H9 (cell line): ENCODE measurements at regions not wholly inside any gene's neighbourhood (a gene's known extent, or its start where the extent isn't known, plus 50 kb on each side); places are given as distances from the start of the nearest gene placed in this dataset.

Experiments used
- DNase-seq: peaks from one replicate; pipeline ENCODE4 v3.0.0-alpha.2; 2017
- H2AFZ ChIP-seq: one replicate; pipeline ENCODE4 v1.6.1; 2013; ENCODE audit warnings: mild to moderate bottlenecking, low read length, control low read depth, moderate library complexity
- H2AK5ac ChIP-seq: 2 replicates; pipeline ENCODE4 v1.6.1; 2013; ENCODE audit warnings: low read length, control low read depth, mixed read lengths; ENCODE audit not compliant: insufficient read length
- H2BK120ac ChIP-seq: one replicate; pipeline ENCODE4 v1.6.1; 2013; ENCODE audit warnings: low read depth, mild to moderate bottlenecking, low read length, control low read depth, inconsistent platforms; ENCODE audit not compliant: poor library complexity, severe bottlenecking
- H2BK12ac ChIP-seq: 2 replicates; pipeline ENCODE4 v1.6.1; 2013; ENCODE audit warnings: low read length, control low read depth, mixed read lengths, low read depth; ENCODE audit not compliant: insufficient read length
- H2BK15ac ChIP-seq: 2 replicates; pipeline ENCODE4 v1.6.1; 2013; ENCODE audit warnings: low read depth, low read length, control low read depth
- H2BK20ac ChIP-seq: one replicate; pipeline ENCODE4 v1.6.1; 2013; ENCODE audit warnings: low read depth, mild to moderate bottlenecking, low read length, control low read depth, inconsistent platforms; ENCODE audit not compliant: poor library complexity, severe bottlenecking
- H2BK5ac ChIP-seq: 2 replicates; pipeline ENCODE4 v1.6.1; 2013; ENCODE audit warnings: low read length, control low read depth, mixed read lengths; ENCODE audit not compliant: insufficient read length
- H3K14ac ChIP-seq: 2 replicates; pipeline ENCODE4 v1.6.1; 2013; ENCODE audit warnings: low read length, control low read depth; ENCODE audit not compliant: insufficient read depth
- H3K18ac ChIP-seq: 2 replicates; pipeline ENCODE4 v1.6.1; 2013; ENCODE audit warnings: low read depth, mild to moderate bottlenecking, mixed read lengths, low read length, control low read depth; ENCODE audit not compliant: insufficient read length
- H3K23ac ChIP-seq: 2 replicates; pipeline ENCODE4 v1.6.1; 2013; ENCODE audit warnings: low read length, control low read depth, mixed read lengths, low read depth; ENCODE audit not compliant: insufficient read length
- H3K23me2 ChIP-seq: 2 replicates; pipeline ENCODE4 v1.6.1; 2013; ENCODE audit warnings: low read depth, mild to moderate bottlenecking, mixed read lengths, low read length, control low read depth; ENCODE audit not compliant: insufficient read length, poor library complexity, severe bottlenecking
- H3K27ac ChIP-seq: 2 replicates; pipeline ENCODE4 v1.5.1; 2013; ENCODE audit warnings: low read length, control low read depth, mixed read lengths, low read depth; ENCODE audit not compliant: insufficient read length
- H3K27me3 ChIP-seq: 2 replicates; pipeline ENCODE4 v1.6.1; 2013; ENCODE audit warnings: low read length, control low read depth, inconsistent platforms; ENCODE audit not compliant: insufficient read depth
- H3K4ac ChIP-seq: 2 replicates; pipeline ENCODE4 v1.6.1; 2013; ENCODE audit warnings: low read depth, mild to moderate bottlenecking, control low read depth, inconsistent platforms, low read length, moderate library complexity
- H3K4me1 ChIP-seq: 2 replicates; pipeline ENCODE4 v1.6.1; 2013; ENCODE audit warnings: low read length, control low read depth, inconsistent platforms; ENCODE audit not compliant: insufficient read depth
- H3K4me2 ChIP-seq: 2 replicates; pipeline ENCODE4 v1.6.1; 2013; ENCODE audit warnings: low read length, control low read depth, mixed read lengths; ENCODE audit not compliant: insufficient read length, insufficient read depth
- H3K56ac ChIP-seq: 2 replicates; pipeline ENCODE4 v1.6.1; 2013; ENCODE audit warnings: low read depth, mild to moderate bottlenecking, mixed read lengths, low read length, control low read depth; ENCODE audit not compliant: insufficient read length
- H3K79me1 ChIP-seq: 2 replicates; pipeline ENCODE4 v1.6.1; 2013; ENCODE audit warnings: low read depth, mild to moderate bottlenecking, moderate library complexity, low read length, control low read depth, inconsistent platforms; ENCODE audit not compliant: insufficient read depth, poor library complexity, severe bottlenecking
- H3K79me2 ChIP-seq: 2 replicates; pipeline ENCODE4 v1.6.1; 2013; ENCODE audit warnings: low read length, control low read depth, inconsistent platforms; ENCODE audit not compliant: insufficient read depth
- H3K9ac ChIP-seq: 2 replicates; pipeline ENCODE4 v1.6.1; 2013; ENCODE audit warnings: low read length, control low read depth, mixed read lengths; ENCODE audit not compliant: insufficient read length; ENCODE audit errors: extremely low read depth
- H3K9me3 ChIP-seq: one replicate; pipeline ENCODE4 v1.6.1; 2013; ENCODE audit warnings: low read depth, low read length, inconsistent platforms; ENCODE audit not compliant: control insufficient read depth
- H3T11ph ChIP-seq: one replicate; pipeline ENCODE4 v1.6.1; 2013; ENCODE audit warnings: mild to moderate bottlenecking, low read length, control low read depth, inconsistent platforms
- H4K20me1 ChIP-seq: one replicate; pipeline ENCODE4 v1.6.1; 2013; ENCODE audit not compliant: control insufficient read depth, insufficient read length, insufficient read depth
- H4K5ac ChIP-seq: 2 replicates; pipeline ENCODE4 v1.6.1; 2013; ENCODE audit warnings: low read depth, mild to moderate bottlenecking, mixed read lengths, low read length, control low read depth; ENCODE audit not compliant: insufficient read length
- H4K8ac ChIP-seq: replicated peaks from 2 replicates; pipeline ENCODE4 v1.6.1; 2013; ENCODE audit warnings: low read length, control low read depth, mixed read lengths, low read depth; ENCODE audit not compliant: insufficient read length
- H4K91ac ChIP-seq: 2 replicates; pipeline ENCODE4 v1.6.1; 2013; ENCODE audit warnings: low read depth, mild to moderate bottlenecking, moderate library complexity, mixed read lengths, low read length, control low read depth; ENCODE audit not compliant: insufficient read length
- H3K27ac Mint-ChIP-seq, 3 experiments: 2 replicates in 2 of 3; 3 replicates in 1 of 3; pipeline ENCODE4 v1.8.0; 2020 to 2021; ENCODE audit warnings: mixed read lengths in 3 of 3, mild to moderate bottlenecking in 1 of 3, moderate library complexity in 1 of 3
- H3K27me3 Mint-ChIP-seq: 2 replicates; pipeline ENCODE4 v1.8.0; 2021; ENCODE audit warnings: low read depth, mild to moderate bottlenecking, moderate library complexity, mixed read lengths
- H3K36me3 Mint-ChIP-seq, 3 experiments: 2 replicates in 2 of 3; 3 replicates in 1 of 3; pipeline ENCODE4 v1.8.0; 2020 to 2021; ENCODE audit warnings: low read depth in 3 of 3, mixed read lengths in 3 of 3; ENCODE audit not compliant: insufficient read depth in 1 of 3
- H3K4me1 Mint-ChIP-seq, 2 experiments: 2 replicates each; pipeline ENCODE4 v1.8.0; 2020; ENCODE audit warnings: mixed read lengths in 2 of 2
- H3K4me3 Mint-ChIP-seq, 2 experiments: 2 replicates in 1 of 2; 3 replicates in 1 of 2; pipeline ENCODE4 v1.8.0; 2020 to 2021; ENCODE audit warnings: mild to moderate bottlenecking in 2 of 2, mixed read lengths in 2 of 2, moderate library complexity in 1 of 2
- H3K9me3 Mint-ChIP-seq, 2 experiments: 2 replicates in 1 of 2; 3 replicates in 1 of 2; pipeline ENCODE4 v1.8.0; 2020; ENCODE audit warnings: mild to moderate bottlenecking in 2 of 2, mixed read lengths in 2 of 2, moderate library complexity in 1 of 2
- CTCF ChIP-seq: fragments of 200-600 bp; sonication (generic); conservative IDR thresholded peaks from 3 replicates; pipeline ENCODE4 v1.8.0; 2021; ENCODE audit warnings: antibody characterized with exemption, mild to moderate bottlenecking

GRCh38 chr2:200042944-200043343 lies 87.6 kb downstream of the MAIP1 start:
- H2BK15ac ChIP-seq, result no peak overlapping the region
- H3T11ph ChIP-seq, result no peak overlapping the region
- H3K23me2 ChIP-seq, result no peaks in the 10 kb centered on the region
- no peak for TF ChIP-seq CTCF
- peaks cover 13 to 15% of the 10 kb centered on the region in 2 experiments for H3K4me1 Mint-ChIP-seq
- no peak overlapping the region for H4K91ac ChIP-seq
- DNase-seq, result no peak
- H4K5ac ChIP-seq, result no peak overlapping the region
- no peak overlapping the region for H2AK5ac ChIP-seq
- H3K4me3 Mint-ChIP-seq, result no peak overlapping the region
- H2BK20ac ChIP-seq, result no peak overlapping the region
- no peak overlapping the region for H3K23ac ChIP-seq
- H3K27me3 ChIP-seq, result no peaks in the 10 kb centered on the region
- H3K79me1 ChIP-seq, result no peaks in the 10 kb centered on the region
- H2BK12ac ChIP-seq, result no peak overlapping the region
- no peak overlapping the region for H4K8ac ChIP-seq
- H3K79me2 ChIP-seq, result no peaks in the 10 kb centered on the region
- no peak overlapping the region for H3K4me2 ChIP-seq
- no peak overlapping the region for H2BK120ac ChIP-seq
- peaks cover 14% of the 10 kb centered on the region for H3K9me3 ChIP-seq
- H3K27ac Mint-ChIP-seq, result no peak overlapping the region
- no peak overlapping the region for H2BK5ac ChIP-seq
- H3K4ac ChIP-seq, result no peak overlapping the region
- H3K27me3 Mint-ChIP-seq, result no peaks in the 10 kb centered on the region
- H4K20me1 ChIP-seq, result no peaks in the 10 kb centered on the region
- H2AFZ ChIP-seq, result no peak overlapping the region
- H3K9ac ChIP-seq, result no peak overlapping the region
- no peak overlapping the region for H3K56ac ChIP-seq
- peaks cover 19 to 32% (median 24%) of the 10 kb centered on the region in 3 experiments for H3K36me3 Mint-ChIP-seq
- H3K14ac ChIP-seq, result no peak overlapping the region
- peaks cover 2% of the 10 kb centered on the region; the same call in 1 of the 2 replicates for H3K4me1 ChIP-seq
- H3K18ac ChIP-seq, result no peak overlapping the region
- H3K9me3 Mint-ChIP-seq, result peaks cover 29 to 30% of the 10 kb centered on the region in 2 experiments
- H3K27ac ChIP-seq, result no peak overlapping the region
